GM19035 (cell line): ENCODE measurements at regions not wholly inside any gene's neighbourhood (a gene's known extent, or its start where the extent isn't known, plus 50 kb on each side); places are given as distances from the start of the nearest gene placed in this dataset.
"Not testable (repeated sequence)": the region's sequence is repeated elsewhere in the genome, so short reads cannot be mapped to it uniquely, and the experiment has no call there.

ENCODE experiments used
- ATAC-seq: cut with Tn5 transposase; IDR thresholded peaks from one replicate; pipeline ENCODE4 v1.9.1; 2021; ENCODE audit not compliant: unreplicated experiment

DNA sequence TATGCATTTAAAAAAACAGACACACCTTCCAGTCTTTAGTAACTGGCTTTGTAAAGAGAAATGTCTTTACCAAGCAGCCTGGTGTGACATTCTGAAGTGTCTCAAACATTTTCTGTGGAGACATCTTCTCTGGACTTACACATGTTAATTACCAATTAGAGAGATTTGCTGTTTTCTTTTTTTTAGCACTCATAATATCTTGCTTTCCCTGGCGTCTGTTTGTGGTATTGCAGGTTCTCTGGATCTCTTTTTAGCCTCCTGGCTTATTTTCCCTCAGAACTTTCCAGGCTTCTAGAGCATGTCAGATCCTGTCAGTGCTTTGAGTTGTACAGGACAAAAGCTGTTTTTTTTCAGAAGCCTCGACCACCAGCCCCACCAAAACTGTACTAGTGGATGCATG is 92.5 kb downstream of the MSX2 start:
- no peak for ATAC-seq

- ATAC-seq: no peak
Observed at GRCh38 chr5:174811438-174811837, 87.1 kb downstream of the MSX2 start.

- ATAC-seq: no peak
Observed at GRCh38 chr5:174810796-174811195, 86.4 kb downstream of the MSX2 start.

DNA sequence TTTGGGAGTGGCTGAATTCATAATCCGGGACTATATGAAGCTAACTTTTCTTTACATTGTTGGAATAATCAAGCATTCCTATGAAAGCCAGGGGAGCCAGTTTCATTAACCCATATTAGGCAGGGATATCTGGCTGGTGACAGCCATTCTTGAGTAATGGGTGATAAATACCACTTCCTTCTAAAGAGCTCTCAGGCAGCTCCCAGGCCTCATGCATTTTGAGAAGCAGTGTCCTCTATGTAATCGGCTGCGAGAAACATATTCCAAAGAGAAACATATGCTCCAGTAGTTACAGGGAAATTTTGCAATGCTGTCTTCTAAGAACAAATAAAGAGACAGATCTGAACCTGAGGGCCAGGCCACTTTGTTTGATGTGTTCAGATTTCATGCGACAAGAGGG is 83.1 kb downstream of the MSX2 start:
- ATAC-seq: no peak

DNA sequence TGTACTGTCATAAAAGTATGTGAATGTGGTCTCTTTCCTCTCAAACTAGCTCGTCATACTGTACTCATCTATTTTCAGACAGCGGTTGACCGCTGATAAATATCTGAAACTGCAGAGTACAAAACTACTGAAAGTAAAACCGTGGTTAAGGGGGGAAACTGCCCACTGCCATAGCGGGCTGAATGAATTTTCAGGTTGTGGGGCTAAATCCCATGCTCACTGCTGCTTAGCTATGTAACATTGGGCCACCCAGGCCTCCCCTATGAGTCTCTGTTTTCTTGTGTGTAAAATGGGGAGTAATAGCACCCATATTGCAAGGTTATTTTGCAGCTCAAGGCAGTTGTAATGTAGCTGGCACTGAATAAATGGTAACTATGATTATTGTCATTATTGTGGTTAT is 82.3 kb downstream of the MSX2 start:
- ATAC-seq: no peak

GRCh38 chr5:174801798-174802197 is 77.4 kb downstream of the MSX2 start:
- no peak for ATAC-seq

- no peak for ATAC-seq
Observed at GRCh38 chr5:174800435-174800834, 76.1 kb downstream of the MSX2 start.

DNA sequence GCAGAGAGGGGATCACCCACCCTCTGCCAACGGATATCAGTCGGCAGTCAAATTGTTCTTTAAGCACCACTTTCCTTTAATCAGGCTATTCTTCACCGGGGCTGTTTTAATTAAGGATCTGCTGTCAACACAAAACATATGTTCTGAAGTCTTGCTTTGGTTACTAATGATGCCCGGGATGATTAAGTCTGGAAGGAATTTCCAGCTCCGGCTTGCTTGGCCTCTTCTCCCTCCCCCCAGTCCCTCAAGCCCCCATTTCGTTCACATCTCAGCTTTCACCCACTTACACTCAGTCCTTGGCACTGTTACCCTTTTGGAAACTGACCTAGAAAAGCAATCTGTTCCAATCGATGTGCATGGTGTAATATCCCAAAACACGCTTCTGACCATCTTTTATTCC is 74.7 kb downstream of the MSX2 start:
- no peak for ATAC-seq

GRCh38 chr5:174798551-174798951 is 74.2 kb downstream of the MSX2 start:
- no peak for ATAC-seq

- ATAC-seq: no peak
Observed at GRCh38 chr5:174796711-174797192, 72.4 kb downstream of the MSX2 start.

DNA sequence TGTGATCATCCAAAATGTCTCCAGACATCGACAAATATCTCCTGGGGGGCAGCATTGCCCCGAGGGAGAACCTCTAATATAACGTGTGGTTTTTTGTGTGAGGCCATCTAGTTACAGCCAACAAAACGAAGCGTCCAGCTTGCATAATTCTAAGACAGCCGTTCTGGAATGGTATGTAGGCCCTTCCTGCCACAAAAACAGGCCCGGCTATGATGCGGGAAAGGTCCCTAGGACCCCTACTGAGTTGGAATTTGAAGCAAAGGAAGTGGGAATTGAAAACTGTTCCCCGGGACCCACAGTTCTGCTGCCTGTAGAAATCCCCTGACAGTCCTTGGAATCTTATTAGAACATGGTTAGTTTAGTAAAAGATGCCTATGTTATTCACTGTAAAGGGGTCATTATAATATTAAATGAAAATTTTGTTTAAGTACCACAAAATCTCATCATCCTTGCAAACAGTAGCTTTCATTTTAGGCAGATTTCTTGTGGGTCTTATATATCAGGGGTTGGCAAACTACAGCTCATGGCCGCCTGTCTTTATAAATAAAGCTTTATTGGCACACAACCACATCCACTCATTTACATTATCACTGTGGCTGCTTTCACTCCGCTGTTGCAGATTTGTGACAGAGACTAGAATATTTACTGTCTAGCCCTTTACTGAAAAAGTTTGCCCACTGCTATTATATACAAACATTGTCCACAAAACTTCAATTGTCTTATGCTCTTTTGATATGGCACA is 70.7 kb downstream of the MSX2 start:
- ATAC-seq: no peak

GRCh38 chr5:174793684-174794328 is 69.4 kb downstream of the MSX2 start:
- ATAC-seq: peak; percentile 83

DNA sequence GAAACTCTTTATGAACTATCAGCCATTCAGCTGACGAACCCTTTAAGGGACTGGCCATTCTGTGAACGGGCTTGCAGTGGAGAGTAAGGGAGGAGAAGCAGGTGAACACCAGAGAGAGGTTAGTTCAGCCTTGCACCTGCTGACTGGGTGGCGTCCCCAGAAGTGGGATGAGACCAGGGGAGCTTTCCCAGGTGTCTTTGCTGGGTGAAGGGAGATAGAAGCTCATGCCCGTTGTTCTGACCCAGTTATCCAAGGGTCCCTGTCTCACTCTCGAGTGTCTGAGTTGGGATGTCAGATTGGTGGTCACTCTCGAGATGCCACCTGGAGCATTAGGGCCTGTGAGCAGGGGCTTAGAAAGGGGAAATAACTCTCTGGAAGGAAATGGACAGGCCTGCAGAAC is 68.7 kb downstream of the MSX2 start:
- ATAC-seq: no peak

DNA sequence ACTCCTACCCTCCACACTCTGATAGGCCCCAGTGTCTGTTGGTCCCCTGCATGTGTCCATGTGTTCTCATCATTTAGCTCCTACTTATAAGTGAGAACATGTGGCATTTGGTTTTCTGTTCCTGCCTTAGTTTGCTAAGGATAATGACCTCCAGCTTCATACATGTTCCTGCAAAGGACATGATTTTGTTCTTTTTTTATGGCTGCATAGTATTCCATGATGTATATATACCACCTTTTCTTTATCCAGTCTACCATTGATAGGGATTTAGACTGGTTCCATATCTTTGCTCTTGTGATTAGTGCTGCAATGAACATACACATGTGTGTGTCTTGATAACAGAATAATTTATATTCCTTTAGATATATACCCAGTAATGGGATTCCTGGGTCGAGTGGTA is 67.9 kb downstream of the MSX2 start:
- ATAC-seq: not testable (repeated sequence)

- no peak for ATAC-seq
Observed at GRCh38 chr5:174790906-174791305, 66.5 kb downstream of the MSX2 start.

GRCh38 chr5:174789596-174789995 is 65.2 kb downstream of the MSX2 start:
- ATAC-seq: no peak

DNA sequence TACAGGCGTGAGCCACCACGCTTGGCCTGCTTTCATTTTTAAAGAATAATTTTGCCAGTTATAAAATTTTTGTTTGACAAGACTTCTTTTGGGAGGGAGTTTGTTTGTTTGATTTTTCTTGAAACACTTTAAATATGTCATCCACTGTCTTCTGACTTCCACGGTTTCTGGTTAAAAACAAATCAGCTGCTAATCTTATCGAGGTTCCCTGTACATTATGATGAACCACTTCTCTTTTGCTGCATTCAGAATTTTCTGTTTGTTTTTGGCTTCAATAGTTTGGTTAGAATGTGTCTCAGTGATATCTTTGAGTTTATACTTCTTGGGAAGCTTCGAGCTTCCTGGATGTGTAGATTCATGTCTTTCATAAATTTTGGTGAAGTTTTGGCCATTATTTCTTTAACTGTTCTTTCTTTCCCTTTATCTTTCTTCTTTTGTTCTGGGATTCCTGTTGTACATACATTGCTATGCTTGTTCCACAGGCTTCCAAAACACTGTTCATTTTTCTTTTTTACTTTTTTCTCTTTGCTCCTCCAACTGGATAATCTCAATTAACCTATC is 60.8 kb downstream of the MSX2 start:
- ATAC-seq: no peak
